ENCODE measurements at regions not wholly inside any gene's neighbourhood (a gene's known extent, or its start where the extent isn't known, plus 50 kb on each side); places are given as distances from the start of the nearest gene placed in this dataset.

GRCh38 chr12:118840878-118841277 lies 140.5 kb upstream of the SRRM4 start:
- DNase-seq (ENCODE audit: low read depth in 4 of 4, low spot score in 3 of 4) = no peak

GRCh38 chr12:118841588-118841987 lies 139.8 kb upstream of the SRRM4 start:
- no peak for DNase-seq (ENCODE audit: low read depth in 4 of 4, low spot score in 3 of 4)

- DNase-seq (ENCODE audit: low read depth in 4 of 4, low spot score in 3 of 4) = no peak
Observed at GRCh38 chr12:118842866-118843265, 138.5 kb upstream of the SRRM4 start.

GRCh38 chr12:118846416-118846815 lies 134.9 kb upstream of the SRRM4 start:
- DNase-seq (ENCODE audit: low read depth in 4 of 4, low spot score in 3 of 4) = no peak

GRCh38 chr12:118850244-118850825 lies 131.0 kb upstream of the SRRM4 start:
- no peak for DNase-seq (ENCODE audit: low read depth in 4 of 4, low spot score in 3 of 4)

GRCh38 chr12:118851891-118852290 lies 129.4 kb upstream of the SRRM4 start:
- no peak for DNase-seq (ENCODE audit: low read depth in 4 of 4, low spot score in 3 of 4)

GRCh38 chr12:118853634-118854033 lies 127.7 kb upstream of the SRRM4 start:
- no peak for DNase-seq (ENCODE audit: low read depth in 4 of 4, low spot score in 3 of 4)

- no peak for DNase-seq (ENCODE audit: low read depth in 4 of 4, low spot score in 3 of 4)
Observed at GRCh38 chr12:118855858-118856257, 125.5 kb upstream of the SRRM4 start.

GRCh38 chr12:118866346-118866745 lies 115.0 kb upstream of the SRRM4 start:
- peak in 3 of 4 donors; percentile 1 to 5 (median 2) for DNase-seq (ENCODE audit: low read depth in 4 of 4, low spot score in 3 of 4)

GRCh38 chr12:118870551-118870950 lies 110.8 kb upstream of the SRRM4 start:
- DNase-seq (ENCODE audit: low read depth in 4 of 4, low spot score in 3 of 4) = no peak

GRCh38 chr12:118874698-118875548 lies 106.4 kb upstream of the SRRM4 start:
- DNase-seq (ENCODE audit: low read depth in 4 of 4, low spot score in 3 of 4) = no peak

GRCh38 chr12:118880720-118881493 lies 100.4 kb upstream of the SRRM4 start:
- no peak for DNase-seq (ENCODE audit: low read depth in 4 of 4, low spot score in 3 of 4)

- DNase-seq (ENCODE audit: low read depth in 4 of 4, low spot score in 3 of 4) = no peak
Observed at GRCh38 chr12:118884226-118884625, 97.1 kb upstream of the SRRM4 start.

GRCh38 chr12:118900993-118901392 lies 80.3 kb upstream of the SRRM4 start:
- no peak for DNase-seq (ENCODE audit: low read depth in 4 of 4, low spot score in 3 of 4)

- no peak for DNase-seq (ENCODE audit: low read depth in 4 of 4, low spot score in 3 of 4)
Observed at GRCh38 chr12:118908811-118909210, 72.5 kb upstream of the SRRM4 start.

GRCh38 chr12:118912697-118913270 lies 68.6 kb upstream of the SRRM4 start:
- no peak for DNase-seq (ENCODE audit: low read depth in 4 of 4, low spot score in 3 of 4)

GRCh38 chr12:118921761-118922160 lies 59.6 kb upstream of the SRRM4 start:
- no peak for DNase-seq (ENCODE audit: low read depth in 4 of 4, low spot score in 3 of 4)

- DNase-seq (ENCODE audit: low read depth in 4 of 4, low spot score in 3 of 4) = peak in 2 of 4 donors; percentile 1 to 2
Observed at GRCh38 chr12:118922405-118922804, 58.9 kb upstream of the SRRM4 start.

- no peak for DNase-seq (ENCODE audit: low read depth in 4 of 4, low spot score in 3 of 4)
Observed at GRCh38 chr12:118925407-118925806, 55.9 kb upstream of the SRRM4 start.

GRCh38 chr12:118925826-118926225 lies 55.5 kb upstream of the SRRM4 start:
- DNase-seq (ENCODE audit: low read depth in 4 of 4, low spot score in 3 of 4) = no peak

All from right renal pelvis (tissue), 4 donors.